ENCODE measurements at regions not wholly inside any gene's neighbourhood (a gene's known extent, or its start where the extent isn't known, plus 50 kb on each side); places are given as distances from the start of the nearest gene placed in this dataset. TPM values are rescaled to one million over a fixed set of nuclear protein-coding genes. Genes with fewer than 3 reads are reported as not detected.

Small RNA genes in the stretch of these regions (small RNA-seq; reads per million reads assigned to genes)
- not detected for gene MIR6072
- not detected for gene RNU6-576P
- not detected for gene RNU6-889P
